ENCODE measurements at regions not wholly inside any gene's neighbourhood (a gene's known extent, or its start where the extent isn't known, plus 50 kb on each side); places are given as distances from the start of the nearest gene placed in this dataset.

DNA sequence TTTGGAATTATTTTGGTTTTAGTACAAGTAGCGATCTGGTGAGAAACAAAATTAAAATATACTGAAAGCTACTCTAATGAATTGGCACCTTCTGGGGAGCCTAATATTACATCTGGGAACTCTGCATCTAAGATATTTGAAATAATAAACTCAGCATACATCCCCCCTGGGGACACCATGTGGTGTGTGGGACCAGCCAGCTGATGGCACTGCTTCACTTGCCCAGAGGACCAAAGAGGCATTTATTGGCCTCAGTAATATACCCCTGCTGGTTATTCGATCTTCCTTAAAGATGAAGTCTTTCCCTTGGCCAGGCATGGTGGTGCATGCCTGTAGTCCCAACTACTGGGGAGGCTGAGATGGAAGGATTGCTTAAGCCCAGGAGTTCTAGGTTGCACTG is 195.1 kb upstream of the AUTS2 start:
- Histone ChIP-seq H3K36me3 (no peaks in the 10 kb centered on the region), H3K9me3 (no peaks in the 10 kb centered on the region), H3K27me3 (no peaks in the 10 kb centered on the region), H3K4me1 (no peaks in the 10 kb centered on the region), H3K4me3 (no peak overlapping the region), H3K27ac (no peak overlapping the region)
- TF ChIP-seq, protein P1, sequence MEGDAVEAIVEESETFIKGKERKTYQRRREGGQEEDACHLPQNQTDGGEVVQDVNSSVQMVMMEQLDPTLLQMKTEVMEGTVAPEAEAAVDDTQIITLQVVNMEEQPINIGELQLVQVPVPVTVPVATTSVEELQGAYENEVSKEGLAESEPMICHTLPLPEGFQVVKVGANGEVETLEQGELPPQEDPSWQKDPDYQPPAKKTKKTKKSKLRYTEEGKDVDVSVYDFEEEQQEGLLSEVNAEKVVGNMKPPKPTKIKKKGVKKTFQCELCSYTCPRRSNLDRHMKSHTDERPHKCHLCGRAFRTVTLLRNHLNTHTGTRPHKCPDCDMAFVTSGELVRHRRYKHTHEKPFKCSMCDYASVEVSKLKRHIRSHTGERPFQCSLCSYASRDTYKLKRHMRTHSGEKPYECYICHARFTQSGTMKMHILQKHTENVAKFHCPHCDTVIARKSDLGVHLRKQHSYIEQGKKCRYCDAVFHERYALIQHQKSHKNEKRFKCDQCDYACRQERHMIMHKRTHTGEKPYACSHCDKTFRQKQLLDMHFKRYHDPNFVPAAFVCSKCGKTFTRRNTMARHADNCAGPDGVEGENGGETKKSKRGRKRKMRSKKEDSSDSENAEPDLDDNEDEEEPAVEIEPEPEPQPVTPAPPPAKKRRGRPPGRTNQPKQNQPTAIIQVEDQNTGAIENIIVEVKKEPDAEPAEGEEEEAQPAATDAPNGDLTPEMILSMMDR (IDR thresholded peaks at IDR 0.05) = no peak
- TF ChIP-seq POLR2AphosphoS5 (IDR thresholded peaks at IDR 0.05) (no peak), POLR2A (IDR thresholded peaks at IDR 0.05) (no peak), EP300 (IDR thresholded peaks at IDR 0.05) (no peak)
- intact Hi-C loops (cut with DNase I; ENCODE audit: low total_unique reads) = no loop called here
- DNase-seq = peak in 1 of 2 donors; percentile 11
- 60 to 82% (median 70%) methylated on average over 2 of the region's 2 CpGs for WGBS, 5 donors

DNA sequence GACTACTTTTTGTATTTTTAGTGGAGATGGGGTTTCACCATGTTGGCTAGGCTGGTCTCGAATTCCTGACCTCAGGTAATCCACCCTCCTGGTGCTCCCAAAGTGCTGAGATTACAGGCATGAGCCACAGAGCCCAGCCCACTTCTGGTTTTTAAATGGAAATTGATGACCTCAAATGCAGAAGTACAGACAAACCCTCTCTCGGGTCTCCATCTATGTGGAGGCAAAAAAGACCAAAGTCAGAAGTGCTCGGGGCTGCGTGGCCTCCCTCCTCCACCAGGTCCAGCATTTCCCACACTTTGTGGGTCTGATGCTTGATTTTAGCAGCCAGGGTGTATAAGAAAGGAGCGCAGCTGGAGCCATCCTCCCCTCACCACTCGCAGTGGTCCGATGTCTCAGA is 187.3 kb upstream of the AUTS2 start:
- H3K27me3 ChIP-seq = no peaks in the 10 kb centered on the region
- 74 to 87% (median 82%) methylated on average over 7 of the region's 7 CpGs for WGBS, 5 donors
- intact Hi-C loops (cut with DNase I; ENCODE audit: low total_unique reads) = no loop called here
- no peak for TF ChIP-seq EP300 (IDR thresholded peaks at IDR 0.05)
- TF ChIP-seq POLR2AphosphoS5 (IDR thresholded peaks at IDR 0.05) = no peak
- TF ChIP-seq, protein P1 (IDR thresholded peaks at IDR 0.05) = no peak
- no peak for TF ChIP-seq POLR2A (IDR thresholded peaks at IDR 0.05)
- H3K9me3 ChIP-seq = no peaks in the 10 kb centered on the region
- H3K36me3 ChIP-seq = no peaks in the 10 kb centered on the region
- no peaks in the 10 kb centered on the region for H3K4me1 ChIP-seq
- no peak overlapping the region for H3K27ac ChIP-seq
- no peak for DNase-seq
- no peak overlapping the region for H3K4me3 ChIP-seq

DNA sequence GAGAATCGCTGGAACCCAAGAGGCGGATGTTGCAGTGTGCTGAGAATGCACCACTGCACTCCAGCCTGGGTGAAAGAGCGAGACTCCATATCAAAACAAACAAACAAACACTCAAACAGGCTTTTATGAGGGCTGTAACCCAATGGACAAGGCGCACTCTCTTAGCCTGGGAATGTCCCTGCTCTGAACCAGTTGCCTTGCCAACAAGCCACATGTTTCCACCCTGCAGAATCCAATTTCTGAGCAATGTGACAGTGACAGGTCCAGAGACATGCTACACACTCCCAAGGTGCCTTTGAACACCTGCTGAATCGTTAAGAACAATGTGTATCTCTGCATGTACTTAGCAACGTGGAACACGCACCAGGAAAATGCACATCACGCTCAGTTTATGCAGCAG is 186.8 kb upstream of the AUTS2 start:
- Histone ChIP-seq H3K27me3 (no peaks in the 10 kb centered on the region), H3K4me3 (no peak overlapping the region), H3K36me3 (no peaks in the 10 kb centered on the region), H3K27ac (no peak overlapping the region), H3K9me3 (no peaks in the 10 kb centered on the region), H3K4me1 (no peaks in the 10 kb centered on the region)
- TF ChIP-seq EP300 (IDR thresholded peaks at IDR 0.05) (no peak), POLR2AphosphoS5 (IDR thresholded peaks at IDR 0.05) (no peak), POLR2A (IDR thresholded peaks at IDR 0.05) (no peak)
- TF ChIP-seq, protein P1 (IDR thresholded peaks at IDR 0.05) = no peak
- DNase-seq = no peak
- WGBS, 5 donors = 72 to 78% (median 75%) methylated on average over 7 to 8 of the region's 8 CpGs
- intact Hi-C loops (cut with DNase I; ENCODE audit: low total_unique reads) = no loop called here

DNA sequence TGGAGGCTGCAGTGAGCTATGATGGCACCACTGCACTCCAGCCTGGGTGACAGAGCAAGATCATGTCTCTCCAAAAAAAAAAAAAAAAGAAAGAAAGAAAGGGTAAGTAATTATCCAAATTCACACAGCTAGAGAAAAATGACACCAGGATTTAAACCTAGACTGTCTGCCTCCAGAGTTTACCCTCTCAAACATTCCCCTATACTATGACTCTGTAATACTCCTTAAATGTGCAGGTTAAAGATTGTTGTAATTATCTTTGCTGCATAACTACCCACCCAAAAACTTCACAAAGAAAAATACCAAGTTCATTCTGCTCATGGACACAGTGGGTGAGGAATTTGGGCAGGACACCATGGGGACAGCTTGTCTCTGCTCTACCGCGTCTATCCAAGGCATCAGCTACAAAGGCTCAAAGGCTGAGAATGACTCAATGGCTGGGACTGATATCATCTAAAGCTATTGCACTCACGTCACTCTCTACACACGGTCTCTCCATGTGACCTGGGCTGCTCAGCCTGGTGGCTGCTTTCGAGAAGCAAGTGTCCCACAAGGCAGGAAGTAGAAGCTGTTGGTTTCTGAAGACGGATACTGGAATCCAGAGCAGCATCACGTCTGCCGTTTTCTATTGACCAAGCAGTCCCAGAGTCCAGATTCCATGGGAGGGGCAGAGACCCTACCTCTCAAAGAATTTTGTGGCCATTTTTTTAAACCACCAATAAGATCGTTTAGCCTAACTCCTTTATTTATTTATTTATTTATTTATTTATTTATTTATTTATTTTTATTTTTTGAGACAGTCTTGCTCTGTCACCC is 185.7 kb upstream of the AUTS2 start:
- H3K27me3 ChIP-seq = no peaks in the 10 kb centered on the region
- no peaks in the 10 kb centered on the region for H3K4me1 ChIP-seq
- TF ChIP-seq, protein P1 (IDR thresholded peaks at IDR 0.05) = no peak
- peak in 1 of 3 donors; percentile 7 for TF ChIP-seq POLR2AphosphoS5 (IDR thresholded peaks at IDR 0.05)
- H3K27ac ChIP-seq = no peak overlapping the region
- WGBS, 5 donors = 28 to 54% (median 33%) methylated on average over 9 of the region's 9 CpGs
- no peak overlapping the region for H3K4me3 ChIP-seq
- peak in 1 of 2 donors; percentile 79 for DNase-seq
- intact Hi-C loops (cut with DNase I; ENCODE audit: low total_unique reads) = no loop called here
- H3K36me3 ChIP-seq = no peaks in the 10 kb centered on the region
- H3K9me3 ChIP-seq = no peaks in the 10 kb centered on the region
